ENCODE measurements at regions not wholly inside any gene's neighbourhood (a gene's known extent, or its start where the extent isn't known, plus 50 kb on each side); places are given as distances from the start of the nearest gene placed in this dataset.
A peak's percentile ranks its signal among the peaks of the same experiment; 100 is the strongest.

- no peak overlapping the region for H3K9ac ChIP-seq
- H4K20me1 ChIP-seq = no peaks in the 10 kb centered on the region
- no peak overlapping the region for H3K27ac ChIP-seq
- no peaks in the 10 kb centered on the region for H3K27me3 ChIP-seq
- no peaks in the 10 kb centered on the region for H3K9me3 ChIP-seq (replicated peaks in 1 of 11)
- TF ChIP-seq Cebpa-rat (IDR thresholded peaks at IDR 0.05) = no peak
- no peak overlapping the region for H3K4me2 ChIP-seq
- H3K4me1 ChIP-seq = no peaks in the 10 kb centered on the region
- H3K36me3 ChIP-seq = no peaks in the 10 kb centered on the region
- no peak overlapping the region for H3K4me3 ChIP-seq
Observed at GRCh38 chr4:27703771-27704170, 843.1 kb downstream of the STIM2 start.

GRCh38 chr4:27711041-27711440 is 850.4 kb downstream of the STIM2 start:
- no peak for TF ChIP-seq Cebpa-rat (IDR thresholded peaks at IDR 0.05)
- Histone ChIP-seq H3K4me3 (no peak overlapping the region), H3K27ac (no peak overlapping the region), H3K36me3 (no peaks in the 10 kb centered on the region), H3K9me3 (replicated peaks in 1 of 11) (no peaks in the 10 kb centered on the region; a peak in 1 of 22 replicates), H3K27me3 (no peaks in the 10 kb centered on the region), H3K4me2 (no peak overlapping the region), H3K4me1 (peaks cover 0 to 7% (median 0%) of the 10 kb centered on the region in 10 experiments; a peak in 4 of 20 replicates), H3K9ac (no peak overlapping the region), H4K20me1 (no peaks in the 10 kb centered on the region)

DNA sequence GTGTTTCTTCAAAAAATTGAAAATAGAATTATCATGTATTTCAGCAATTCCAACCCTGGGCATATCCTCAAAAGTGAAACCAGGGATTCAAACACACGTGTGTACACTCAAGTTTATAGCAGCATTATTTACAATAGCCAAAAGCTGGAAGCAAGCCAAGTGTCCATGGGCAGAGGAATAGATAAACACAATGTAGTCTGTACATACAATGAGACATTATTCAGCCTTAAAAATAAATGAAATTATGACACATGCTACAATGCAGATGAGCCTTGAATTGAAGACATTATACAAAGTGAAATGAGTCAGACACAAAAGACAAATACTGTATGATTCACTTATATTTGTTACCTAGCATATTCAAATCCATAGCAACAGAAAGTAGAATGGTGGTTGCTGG is 853.4 kb downstream of the STIM2 start:
- no peaks in the 10 kb centered on the region; a peak in 1 of 22 replicates for H3K9me3 ChIP-seq (replicated peaks in 1 of 11)
- H3K9ac ChIP-seq = no peak overlapping the region
- H3K4me2 ChIP-seq = no peak overlapping the region
- H3K4me1 ChIP-seq = peaks cover 0 to 33% (median 3%) of the 10 kb centered on the region in 10 experiments; a peak in 9 of 20 replicates
- H4K20me1 ChIP-seq = no peaks in the 10 kb centered on the region
- H3K36me3 ChIP-seq = no peaks in the 10 kb centered on the region
- H3K27ac ChIP-seq = no peak overlapping the region
- H3K27me3 ChIP-seq = no peaks in the 10 kb centered on the region
- no peak overlapping the region for H3K4me3 ChIP-seq
- TF ChIP-seq Cebpa-rat (IDR thresholded peaks at IDR 0.05) = no peak

DNA sequence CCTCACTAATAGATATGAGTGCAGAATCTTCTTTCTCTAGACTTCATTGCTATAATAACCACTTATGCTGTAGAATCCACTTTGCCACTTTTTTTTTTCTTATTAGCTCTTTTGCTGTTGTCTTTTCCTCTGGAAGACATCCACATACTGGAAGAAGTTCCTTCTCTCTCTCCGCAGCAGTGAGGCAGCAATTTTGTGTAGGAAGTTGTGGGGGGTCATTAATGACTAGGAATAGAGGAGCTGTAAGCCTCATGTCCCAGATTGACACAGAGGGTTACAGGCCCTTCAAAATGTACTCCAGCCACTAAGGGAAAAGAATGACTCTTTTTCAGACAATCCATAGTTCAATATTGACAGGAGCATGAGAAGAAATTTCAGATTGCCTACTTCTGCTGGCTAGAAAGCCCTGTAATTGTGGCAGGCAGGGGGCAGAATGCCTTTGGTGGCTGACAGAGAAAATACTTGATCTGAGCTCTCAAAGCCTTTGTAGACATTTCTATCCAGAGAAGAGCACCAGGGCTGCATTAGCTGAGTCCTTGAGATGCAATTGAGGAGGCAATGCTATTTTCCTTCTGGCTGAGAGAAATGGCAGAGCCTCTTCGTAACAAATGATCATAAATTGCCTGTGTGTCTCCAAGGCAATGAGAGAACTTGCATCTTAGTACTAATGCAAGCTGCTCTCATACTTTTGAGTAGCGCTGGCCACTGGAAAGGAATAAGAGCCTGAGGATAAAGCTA is 856.2 kb downstream of the STIM2 start:
- H3K27me3 ChIP-seq = no peaks in the 10 kb centered on the region
- no peak for TF ChIP-seq Cebpa-rat (IDR thresholded peaks at IDR 0.05)
- H3K4me1 ChIP-seq = peaks cover 0 to 33% (median 3%) of the 10 kb centered on the region in 10 experiments; a peak in 9 of 20 replicates
- peak overlapping the region in 4 of 11 experiments; percentile 42 to 73 (median 55); a peak in 6 of 22 replicates for H3K9ac ChIP-seq
- H3K4me2 ChIP-seq = peak overlapping the region in 5 of 11 experiments; percentile 26 to 80 (median 46); a peak in 10 of 22 replicates
- H4K20me1 ChIP-seq = no peaks in the 10 kb centered on the region
- peak overlapping the region in 1 of 10 experiments; percentile 5; a peak in 1 of 20 replicates for H3K4me3 ChIP-seq
- peak overlapping the region in 6 of 11 experiments; percentile 27 to 84 (median 72); a peak in 11 of 22 replicates for H3K27ac ChIP-seq
- no peaks in the 10 kb centered on the region for H3K36me3 ChIP-seq
- H3K9me3 ChIP-seq (replicated peaks in 1 of 11) = peaks cover 0 to 8% (median 0%) of the 10 kb centered on the region in 11 experiments; a peak in 5 of 22 replicates

DNA sequence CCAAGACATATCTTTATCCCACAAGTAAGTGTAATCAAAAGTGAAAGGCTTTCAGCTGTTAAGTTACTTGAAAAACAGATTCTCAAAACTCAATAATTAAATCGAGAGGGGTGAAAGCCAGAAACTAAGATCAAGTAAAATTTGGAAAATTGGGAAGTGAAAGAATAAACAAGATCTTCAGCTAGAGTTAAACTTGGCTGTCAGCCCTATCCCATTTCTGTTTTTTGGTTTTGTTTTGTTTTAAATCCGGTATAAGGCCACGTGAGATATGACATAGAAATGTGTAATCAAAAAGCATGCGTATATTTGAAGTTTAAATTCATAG is 856.8 kb downstream of the STIM2 start:
- H4K20me1 ChIP-seq = no peaks in the 10 kb centered on the region
- no peaks in the 10 kb centered on the region for H3K36me3 ChIP-seq
- peak overlapping the region in 6 of 11 experiments; percentile 27 to 84 (median 72); a peak in 11 of 22 replicates for H3K27ac ChIP-seq
- peak overlapping the region in 1 of 10 experiments; percentile 5; a peak in 1 of 20 replicates for H3K4me3 ChIP-seq
- H3K9ac ChIP-seq = peak overlapping the region in 4 of 11 experiments; percentile 42 to 73 (median 55); a peak in 6 of 22 replicates
- H3K9me3 ChIP-seq (replicated peaks in 1 of 11) = peaks cover 0 to 8% (median 0%) of the 10 kb centered on the region in 11 experiments; a peak in 5 of 22 replicates
- peaks cover 0 to 33% (median 3%) of the 10 kb centered on the region in 10 experiments; a peak in 9 of 20 replicates for H3K4me1 ChIP-seq
- no peak for TF ChIP-seq Cebpa-rat (IDR thresholded peaks at IDR 0.05)
- no peaks in the 10 kb centered on the region for H3K27me3 ChIP-seq
- H3K4me2 ChIP-seq = peak overlapping the region in 5 of 11 experiments; percentile 26 to 80 (median 46); a peak in 9 of 22 replicates

DNA sequence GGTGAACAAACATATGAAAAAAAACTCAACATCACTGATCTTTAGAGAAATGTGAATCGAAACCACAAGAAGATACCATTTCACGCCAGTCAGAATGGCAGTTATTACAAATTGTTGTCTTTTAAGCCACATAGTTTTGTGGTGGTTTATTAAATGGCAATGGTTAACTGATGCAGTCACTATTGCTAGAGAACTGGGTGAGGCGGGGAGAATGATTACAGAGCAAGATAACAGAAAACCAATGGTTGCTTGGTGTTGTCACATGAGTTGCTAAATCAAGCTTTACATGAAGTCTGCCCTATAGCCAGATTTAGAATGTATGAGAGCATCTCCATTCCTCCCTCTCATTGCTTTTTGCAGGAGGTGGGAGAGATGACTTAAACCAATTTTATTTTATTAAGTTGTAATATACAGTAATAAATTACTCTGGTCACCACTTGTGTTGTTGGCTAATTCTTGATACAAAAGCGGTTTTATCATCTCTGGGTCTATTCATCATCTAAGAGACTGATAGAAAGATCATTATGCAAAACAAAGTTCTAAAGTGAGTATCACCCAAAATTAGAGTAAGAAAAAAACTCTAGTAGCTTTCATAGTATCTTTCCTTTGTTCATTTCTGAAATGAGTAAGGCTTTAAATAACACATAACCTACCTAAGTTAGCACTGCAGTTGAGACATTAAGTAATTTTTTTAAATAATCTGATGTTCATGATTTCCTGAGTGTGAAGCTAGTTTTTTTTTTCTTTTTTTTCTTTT is 859.5 kb downstream of the STIM2 start:
- no peak overlapping the region for H3K27ac ChIP-seq
- H3K9me3 ChIP-seq (replicated peaks in 1 of 11) = peaks cover 0 to 8% (median 0%) of the 10 kb centered on the region in 11 experiments; a peak in 5 of 22 replicates
- no peak overlapping the region for H3K9ac ChIP-seq
- H3K4me2 ChIP-seq = no peak overlapping the region
- no peaks in the 10 kb centered on the region for H3K27me3 ChIP-seq
- TF ChIP-seq Cebpa-rat (IDR thresholded peaks at IDR 0.05) = no peak
- H3K4me1 ChIP-seq = peaks cover 0 to 33% (median 3%) of the 10 kb centered on the region in 10 experiments; a peak in 9 of 20 replicates
- no peak overlapping the region for H3K4me3 ChIP-seq
- no peaks in the 10 kb centered on the region for H4K20me1 ChIP-seq
- H3K36me3 ChIP-seq = no peaks in the 10 kb centered on the region

- Histone ChIP-seq H4K20me1 (no peaks in the 10 kb centered on the region), H3K9ac (no peak overlapping the region), H3K36me3 (no peaks in the 10 kb centered on the region), H3K9me3 (replicated peaks in 1 of 11) (peaks cover 0 to 8% (median 0%) of the 10 kb centered on the region in 11 experiments; a peak in 5 of 22 replicates), H3K4me2 (no peak overlapping the region), H3K4me3 (no peak overlapping the region), H3K27ac (no peak overlapping the region), H3K4me1 (peaks cover 0 to 26% (median 3%) of the 10 kb centered on the region in 10 experiments; a peak in 9 of 20 replicates), H3K27me3 (no peaks in the 10 kb centered on the region)
- TF ChIP-seq Cebpa-rat (IDR thresholded peaks at IDR 0.05) = no peak
Observed at GRCh38 chr4:27721193-27721592, 860.6 kb downstream of the STIM2 start.

DNA sequence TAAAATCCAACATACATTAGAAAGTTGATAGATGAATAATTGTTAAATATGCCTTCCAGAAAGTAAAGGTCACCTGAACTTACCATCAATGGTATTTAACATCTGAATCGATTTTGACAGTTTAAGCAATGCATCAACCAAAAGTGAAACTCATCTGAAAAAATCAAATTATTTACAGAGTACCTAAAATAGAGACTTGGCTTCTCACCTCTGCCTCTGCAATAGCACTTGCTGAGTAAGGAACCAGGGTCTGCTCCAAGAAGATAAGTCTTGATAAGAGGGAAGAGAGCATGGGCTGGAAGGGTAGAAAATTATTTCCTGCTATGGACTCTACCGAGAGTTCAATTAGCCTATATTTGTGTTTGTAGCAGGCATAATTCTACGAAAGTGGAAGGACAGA is 868.3 kb downstream of the STIM2 start:
- no peaks in the 10 kb centered on the region for H4K20me1 ChIP-seq
- no peak overlapping the region for H3K4me3 ChIP-seq
- no peaks in the 10 kb centered on the region for H3K36me3 ChIP-seq
- no peaks in the 10 kb centered on the region for H3K27me3 ChIP-seq
- H3K4me1 ChIP-seq = no peaks in the 10 kb centered on the region
- no peak overlapping the region for H3K27ac ChIP-seq
- no peak overlapping the region for H3K4me2 ChIP-seq
- no peaks in the 10 kb centered on the region for H3K9me3 ChIP-seq (replicated peaks in 1 of 11)
- TF ChIP-seq Cebpa-rat (IDR thresholded peaks at IDR 0.05) = no peak
- no peak overlapping the region for H3K9ac ChIP-seq

DNA sequence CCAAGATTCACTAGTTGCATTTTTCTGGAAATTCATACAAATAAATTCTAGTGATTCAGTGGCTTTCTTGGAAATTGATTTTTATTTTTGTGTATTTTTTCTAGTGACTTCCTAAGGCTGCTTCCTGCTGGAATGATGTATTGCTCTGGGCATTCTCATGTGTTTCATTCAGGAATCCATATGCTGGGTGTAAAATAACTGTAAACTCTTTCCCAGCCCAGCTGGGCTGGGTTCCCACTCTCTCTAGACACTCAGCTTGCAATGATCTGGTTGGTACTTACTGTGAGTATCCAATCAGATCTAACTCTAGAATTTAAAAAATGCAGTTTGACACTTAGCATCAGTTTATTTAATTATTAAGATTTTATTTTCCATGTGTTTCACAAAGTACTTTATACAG is 882.2 kb downstream of the STIM2 start:
- Histone ChIP-seq H3K4me3 (no peak overlapping the region), H3K27ac (no peak overlapping the region), H3K4me2 (no peak overlapping the region), H3K9me3 (replicated peaks in 1 of 11) (peaks cover 0 to 13% (median 8%) of the 10 kb centered on the region in 11 experiments; a peak in 12 of 22 replicates), H3K4me1 (no peaks in the 10 kb centered on the region), H3K27me3 (no peaks in the 10 kb centered on the region), H3K36me3 (no peaks in the 10 kb centered on the region), H3K9ac (no peak overlapping the region), H4K20me1 (no peaks in the 10 kb centered on the region)
- no peak for TF ChIP-seq Cebpa-rat (IDR thresholded peaks at IDR 0.05)

Data from BLaER1 treated with 17β-estradiol and CSF1 and Interleukin-3, amounts not matched to agents 10 nM and 100 nM (cell line).